Gastrocnemius medialis (tissue), 4 donors: ENCODE measurements at regions not wholly inside any gene's neighbourhood (a gene's known extent, or its start where the extent isn't known, plus 50 kb on each side); places are given as distances from the start of the nearest gene placed in this dataset.

Experiments used
- POLR2A ChIP-seq, 2 donors: fragments of 450-650 bp; IDR thresholded peaks; one replicate each; pipeline ENCODE4 v1.6.1; 2017; ENCODE audit warnings: antibody characterized with exemption in 2 of 2, mild to moderate bottlenecking in 2 of 2, moderate library complexity in 2 of 2
- TF ChIP-seq, protein P1 (sequence below), 5 experiments: fragments of 450-650 bp in 3 of 5; fragments of 200-600 bp in 2 of 5; sonication (generic) in 2 of 5; IDR thresholded peaks in 4 of 5; conservative IDR thresholded peaks in 1 of 5; 1 replicate in 4 of 5; 2 replicates in 1 of 5; pipeline ENCODE4 v1.5.1; 2016 to 2019; ENCODE audit warnings: antibody characterized with exemption in 5 of 5, mild to moderate bottlenecking in 3 of 5, moderate library complexity in 3 of 5

DNA sequence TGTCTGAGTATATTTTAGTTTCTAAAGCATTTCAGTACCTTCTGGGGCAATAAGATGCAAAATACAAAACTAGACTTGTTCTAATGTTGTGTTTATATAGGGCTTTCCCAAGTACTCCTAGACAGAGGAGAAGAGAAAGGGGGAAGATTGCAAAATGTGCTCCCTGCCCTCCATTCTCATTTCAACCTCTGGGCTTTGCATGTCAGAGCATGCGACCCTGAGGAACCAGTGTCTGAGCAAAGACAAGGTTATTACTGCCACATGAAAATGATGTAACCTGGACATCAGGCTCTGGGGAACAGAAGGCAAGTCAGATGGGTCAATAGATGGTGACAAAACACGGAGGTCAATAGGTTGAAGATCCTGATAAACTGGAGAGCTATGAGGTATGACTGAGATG lies 253.5 kb upstream of the TCF21 start:
- TF ChIP-seq, protein P1, sequence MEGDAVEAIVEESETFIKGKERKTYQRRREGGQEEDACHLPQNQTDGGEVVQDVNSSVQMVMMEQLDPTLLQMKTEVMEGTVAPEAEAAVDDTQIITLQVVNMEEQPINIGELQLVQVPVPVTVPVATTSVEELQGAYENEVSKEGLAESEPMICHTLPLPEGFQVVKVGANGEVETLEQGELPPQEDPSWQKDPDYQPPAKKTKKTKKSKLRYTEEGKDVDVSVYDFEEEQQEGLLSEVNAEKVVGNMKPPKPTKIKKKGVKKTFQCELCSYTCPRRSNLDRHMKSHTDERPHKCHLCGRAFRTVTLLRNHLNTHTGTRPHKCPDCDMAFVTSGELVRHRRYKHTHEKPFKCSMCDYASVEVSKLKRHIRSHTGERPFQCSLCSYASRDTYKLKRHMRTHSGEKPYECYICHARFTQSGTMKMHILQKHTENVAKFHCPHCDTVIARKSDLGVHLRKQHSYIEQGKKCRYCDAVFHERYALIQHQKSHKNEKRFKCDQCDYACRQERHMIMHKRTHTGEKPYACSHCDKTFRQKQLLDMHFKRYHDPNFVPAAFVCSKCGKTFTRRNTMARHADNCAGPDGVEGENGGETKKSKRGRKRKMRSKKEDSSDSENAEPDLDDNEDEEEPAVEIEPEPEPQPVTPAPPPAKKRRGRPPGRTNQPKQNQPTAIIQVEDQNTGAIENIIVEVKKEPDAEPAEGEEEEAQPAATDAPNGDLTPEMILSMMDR (IDR thresholded peaks at IDR 0.05 in 4 of 5, conservative IDR thresholded peaks at IDR 0.05 in 1 of 5): no peak
- no peak for TF ChIP-seq POLR2A (IDR thresholded peaks at IDR 0.05)
